ENCODE measurements at regions not wholly inside any gene's neighbourhood (a gene's known extent, or its start where the extent isn't known, plus 50 kb on each side); places are given as distances from the start of the nearest gene placed in this dataset.

- no peak for TF ChIP-seq POLR2A (IDR thresholded peaks at IDR 0.05)
- no peak for TF ChIP-seq CTCF (IDR thresholded peaks at IDR 0.05)
These were observed 251.6 kb downstream of the KCTD12 start for GRCh38 chr13:76634431-76635191.

Measured in body of pancreas (tissue), 4 donors.